ENCODE measurements at regions not wholly inside any gene's neighbourhood (a gene's known extent, or its start where the extent isn't known, plus 50 kb on each side); places are given as distances from the start of the nearest gene placed in this dataset.

GRCh38 chr14:30252151-30252550 is 306.8 kb upstream of the G2E3 start:
- TF ChIP-seq CTCF (IDR thresholded peaks at IDR 0.05) = no peak
- TF ChIP-seq POLR2A (IDR thresholded peaks at IDR 0.05) = no peak

Measured in ovary (tissue), 3 donors.